ENCODE measurements at regions not wholly inside any gene's neighbourhood (a gene's known extent, or its start where the extent isn't known, plus 50 kb on each side); places are given as distances from the start of the nearest gene placed in this dataset.

DNA sequence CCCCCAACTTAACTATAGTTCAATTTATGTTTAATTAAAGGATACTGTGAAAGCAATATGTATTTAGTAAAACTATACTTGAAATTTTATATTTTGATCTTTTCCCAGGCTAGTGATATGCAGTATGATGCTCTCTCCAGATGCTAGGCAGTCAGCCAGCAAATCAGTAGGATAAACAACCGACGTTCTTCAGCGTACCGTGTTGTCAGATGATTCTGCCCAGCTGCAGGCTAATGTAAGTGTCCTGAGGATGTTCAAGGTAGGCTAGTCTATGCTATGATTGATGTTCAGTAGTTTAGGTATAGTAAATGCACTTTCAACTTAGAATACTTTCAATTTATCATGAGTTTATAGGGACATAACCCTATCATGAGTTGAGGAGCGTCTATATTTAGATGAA is 762.6 kb downstream of the MRPL39 start:
- intact Hi-C loops (cut with DNase I) = no loop called here
- DNase-seq = no peak
- Histone ChIP-seq H3K4me1 (no peaks in the 10 kb centered on the region), H3K4me3 (no peak overlapping the region), H3K9me3 (no peaks in the 10 kb centered on the region), H3K36me3 (no peaks in the 10 kb centered on the region), H3K27ac (no peak overlapping the region), H3K27me3 (ENCODE audit: low read depth) (no peaks in the 10 kb centered on the region)
- TF ChIP-seq, protein P1, sequence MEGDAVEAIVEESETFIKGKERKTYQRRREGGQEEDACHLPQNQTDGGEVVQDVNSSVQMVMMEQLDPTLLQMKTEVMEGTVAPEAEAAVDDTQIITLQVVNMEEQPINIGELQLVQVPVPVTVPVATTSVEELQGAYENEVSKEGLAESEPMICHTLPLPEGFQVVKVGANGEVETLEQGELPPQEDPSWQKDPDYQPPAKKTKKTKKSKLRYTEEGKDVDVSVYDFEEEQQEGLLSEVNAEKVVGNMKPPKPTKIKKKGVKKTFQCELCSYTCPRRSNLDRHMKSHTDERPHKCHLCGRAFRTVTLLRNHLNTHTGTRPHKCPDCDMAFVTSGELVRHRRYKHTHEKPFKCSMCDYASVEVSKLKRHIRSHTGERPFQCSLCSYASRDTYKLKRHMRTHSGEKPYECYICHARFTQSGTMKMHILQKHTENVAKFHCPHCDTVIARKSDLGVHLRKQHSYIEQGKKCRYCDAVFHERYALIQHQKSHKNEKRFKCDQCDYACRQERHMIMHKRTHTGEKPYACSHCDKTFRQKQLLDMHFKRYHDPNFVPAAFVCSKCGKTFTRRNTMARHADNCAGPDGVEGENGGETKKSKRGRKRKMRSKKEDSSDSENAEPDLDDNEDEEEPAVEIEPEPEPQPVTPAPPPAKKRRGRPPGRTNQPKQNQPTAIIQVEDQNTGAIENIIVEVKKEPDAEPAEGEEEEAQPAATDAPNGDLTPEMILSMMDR (IDR thresholded peaks at IDR 0.05) = no peak
- no peak for ATAC-seq

DNA sequence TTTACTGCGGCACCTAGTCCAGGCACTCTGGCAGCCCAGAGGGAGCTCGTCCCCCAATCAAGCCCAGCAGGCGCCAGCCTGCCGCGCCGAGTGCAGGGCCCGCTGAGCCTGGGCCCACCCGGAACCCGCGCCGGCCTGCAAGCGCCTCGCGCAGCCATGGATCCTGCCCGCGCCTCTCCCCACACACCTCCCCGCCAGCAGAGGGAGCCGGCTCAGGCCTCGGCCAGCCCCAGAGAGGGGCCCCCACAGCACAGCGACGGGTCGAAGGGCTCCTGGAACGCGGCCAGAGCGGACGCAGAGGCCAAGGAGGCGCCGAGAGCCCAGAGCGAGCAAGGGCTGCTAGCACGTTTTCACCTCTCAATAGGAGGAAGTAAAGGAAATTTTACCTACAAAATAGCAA is 767.0 kb downstream of the MRPL39 start:
- Histone ChIP-seq H3K36me3 (no peaks in the 10 kb centered on the region), H3K27ac (no peak overlapping the region), H3K9me3 (no peaks in the 10 kb centered on the region), H3K4me3 (no peak overlapping the region), H3K4me1 (no peaks in the 10 kb centered on the region), H3K27me3 (ENCODE audit: low read depth) (no peaks in the 10 kb centered on the region)
- intact Hi-C loops (cut with DNase I) = no loop called here
- ATAC-seq = no peak
- TF ChIP-seq, protein P1 (IDR thresholded peaks at IDR 0.05) = no peak
- no peak for DNase-seq

DNA sequence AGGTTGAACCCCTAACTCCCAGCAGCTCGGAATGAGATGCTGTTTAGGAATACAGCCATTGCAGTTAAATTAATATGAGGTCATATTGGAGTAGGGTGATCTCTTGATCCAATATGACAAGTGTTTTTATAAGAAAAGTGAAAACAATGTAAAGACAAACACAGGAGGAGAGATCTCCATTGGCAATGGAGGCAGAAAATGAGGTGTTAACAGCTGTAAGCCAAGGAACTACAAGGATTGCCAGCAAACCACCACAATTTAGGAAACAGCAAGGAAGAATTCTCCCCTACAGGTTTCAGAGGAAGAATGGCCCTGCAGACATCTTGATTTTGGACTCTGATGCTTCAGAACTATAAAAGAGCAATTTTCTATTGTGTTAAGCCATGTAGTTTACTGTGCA is 774.3 kb downstream of the MRPL39 start:
- H3K4me3 ChIP-seq = no peak overlapping the region
- no peaks in the 10 kb centered on the region for H3K4me1 ChIP-seq
- H3K27me3 ChIP-seq (ENCODE audit: low read depth) = no peaks in the 10 kb centered on the region
- ATAC-seq (no peak), DNase-seq (no peak)
- no peak overlapping the region for H3K27ac ChIP-seq
- TF ChIP-seq, protein P1 (IDR thresholded peaks at IDR 0.05) = no peak
- no peaks in the 10 kb centered on the region for H3K36me3 ChIP-seq
- intact Hi-C loops (cut with DNase I) = no loop called here
- no peaks in the 10 kb centered on the region for H3K9me3 ChIP-seq

DNA sequence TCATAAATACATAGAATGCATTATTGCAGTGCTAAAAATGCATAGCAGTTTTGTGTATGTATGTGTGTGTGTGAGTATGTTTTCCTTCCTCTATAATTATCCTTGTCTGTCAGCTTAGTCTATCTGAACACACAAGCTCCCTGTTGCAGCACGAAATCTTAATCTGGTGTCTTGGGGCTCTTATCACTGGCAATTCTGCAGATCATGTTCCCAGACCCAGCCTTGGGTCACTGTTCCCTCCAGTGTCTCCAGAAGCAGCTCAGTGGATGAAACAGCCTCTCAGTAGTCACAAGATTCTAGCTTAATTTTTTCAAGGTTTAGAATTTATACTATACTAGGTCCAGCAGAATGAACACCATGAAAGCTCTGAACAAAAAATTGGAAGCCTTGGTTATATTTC is 777.9 kb downstream of the MRPL39 start:
- Histone ChIP-seq H3K27me3 (ENCODE audit: low read depth) (no peaks in the 10 kb centered on the region), H3K4me1 (no peaks in the 10 kb centered on the region), H3K4me3 (no peak overlapping the region), H3K36me3 (no peaks in the 10 kb centered on the region), H3K9me3 (no peaks in the 10 kb centered on the region), H3K27ac (no peak overlapping the region)
- ATAC-seq (no peak), DNase-seq (no peak)
- TF ChIP-seq, protein P1 (IDR thresholded peaks at IDR 0.05) = no peak
- intact Hi-C loops (cut with DNase I) = no loop called here

DNA sequence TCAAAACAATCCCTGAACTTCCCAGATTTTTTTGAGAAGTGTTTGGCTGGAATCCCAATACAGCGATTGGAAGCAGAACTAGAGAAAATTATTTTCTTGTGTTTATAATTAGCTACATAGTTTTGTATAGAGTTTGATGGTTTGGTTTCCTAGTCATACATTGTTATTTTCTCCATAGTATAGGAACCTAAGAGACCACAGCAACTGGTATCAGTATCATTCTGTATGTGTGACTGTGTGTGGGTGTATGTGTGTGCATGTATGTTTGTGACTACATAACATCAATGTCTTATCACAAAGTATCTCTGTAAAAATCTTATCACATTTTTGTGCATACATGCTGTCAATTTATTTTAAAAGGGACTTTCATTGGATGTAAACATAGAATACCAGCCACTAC is 780.5 kb downstream of the MRPL39 start:
- DNase-seq (no peak), ATAC-seq (no peak)
- intact Hi-C loops (cut with DNase I) = no loop called here
- no peak overlapping the region for H3K27ac ChIP-seq
- TF ChIP-seq, protein P1 (IDR thresholded peaks at IDR 0.05) = no peak
- no peak overlapping the region for H3K4me3 ChIP-seq
- no peaks in the 10 kb centered on the region for H3K27me3 ChIP-seq (ENCODE audit: low read depth)
- no peaks in the 10 kb centered on the region for H3K36me3 ChIP-seq
- no peaks in the 10 kb centered on the region for H3K4me1 ChIP-seq
- no peaks in the 10 kb centered on the region for H3K9me3 ChIP-seq

DNA sequence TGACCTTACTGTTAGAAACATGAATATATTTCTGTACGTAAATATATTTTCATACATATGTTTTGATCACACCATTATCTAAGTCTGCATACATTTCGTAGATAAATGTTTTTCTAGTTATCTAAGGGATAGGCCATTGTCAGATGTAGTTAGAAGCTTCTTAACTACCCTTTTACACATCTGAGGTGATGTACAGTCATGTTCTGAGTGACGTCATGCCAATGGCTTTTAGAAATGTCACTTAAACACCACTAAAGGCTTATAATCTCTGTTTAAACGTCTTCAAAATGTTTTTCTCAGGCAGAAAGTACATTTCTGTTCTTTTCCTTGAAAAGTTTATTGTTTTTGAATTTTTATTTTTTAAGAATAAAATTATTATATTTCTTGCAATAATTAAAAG is 781.9 kb downstream of the MRPL39 start:
- DNase-seq = no peak
- no peaks in the 10 kb centered on the region for H3K27me3 ChIP-seq (ENCODE audit: low read depth)
- no peak for ATAC-seq
- TF ChIP-seq, protein P1 (IDR thresholded peaks at IDR 0.05) = no peak
- no peaks in the 10 kb centered on the region for H3K36me3 ChIP-seq
- intact Hi-C loops (cut with DNase I) = no loop called here
- H3K4me3 ChIP-seq = no peak overlapping the region
- no peak overlapping the region for H3K27ac ChIP-seq
- H3K4me1 ChIP-seq = no peaks in the 10 kb centered on the region
- no peaks in the 10 kb centered on the region for H3K9me3 ChIP-seq
